HPDE6-E6E7 (cell line): ENCODE measurements at regions not wholly inside any gene's neighbourhood (a gene's known extent, or its start where the extent isn't known, plus 50 kb on each side); places are given as distances from the start of the nearest gene placed in this dataset.

Experiments used
- DNase-seq: peaks from one replicate; pipeline ENCODE4 v3.0.0; 2011; ENCODE audit warnings: missing footprints; ENCODE audit errors: extremely low spot score

DNA sequence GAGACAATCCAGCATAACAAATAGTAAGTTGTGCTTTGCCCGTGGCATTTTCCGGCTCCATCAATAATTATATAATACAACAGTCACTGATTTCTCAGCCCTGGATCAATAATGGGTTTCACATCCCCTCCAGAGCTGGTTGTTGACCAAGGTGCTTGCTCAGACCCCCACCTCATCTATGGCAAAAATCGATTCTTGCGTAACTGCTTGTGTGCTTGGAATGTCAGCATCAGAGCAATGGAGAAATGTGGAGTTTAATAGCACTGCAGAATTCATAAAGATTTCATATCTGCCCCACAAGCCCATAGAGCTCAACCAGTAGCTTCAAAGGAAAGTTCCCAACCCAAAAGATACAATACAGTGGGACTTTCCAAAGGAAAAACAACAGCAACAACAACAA, 1098.5 kb downstream of the IGSF11 start:
- DNase-seq, result no peak

DNA sequence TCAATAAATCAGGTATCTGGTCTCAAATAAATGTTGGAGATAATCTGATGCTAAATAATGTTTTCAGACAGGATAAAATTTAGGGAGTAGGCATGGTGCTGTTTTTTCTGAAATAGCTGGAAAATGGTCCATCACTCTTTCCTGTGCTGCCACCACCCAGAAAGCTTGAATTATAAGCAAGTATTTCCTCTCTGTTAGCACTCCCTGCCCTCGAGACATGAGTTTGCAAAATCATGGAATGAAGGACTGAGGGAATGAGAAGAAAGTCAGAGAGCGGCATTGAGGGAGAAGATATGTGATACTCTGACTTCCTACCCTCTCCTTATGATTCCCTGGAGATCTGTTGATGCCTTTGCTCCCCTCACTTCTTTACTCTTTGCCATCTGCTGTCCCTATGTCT, 1095.7 kb downstream of the IGSF11 start:
- no peak for DNase-seq

DNA sequence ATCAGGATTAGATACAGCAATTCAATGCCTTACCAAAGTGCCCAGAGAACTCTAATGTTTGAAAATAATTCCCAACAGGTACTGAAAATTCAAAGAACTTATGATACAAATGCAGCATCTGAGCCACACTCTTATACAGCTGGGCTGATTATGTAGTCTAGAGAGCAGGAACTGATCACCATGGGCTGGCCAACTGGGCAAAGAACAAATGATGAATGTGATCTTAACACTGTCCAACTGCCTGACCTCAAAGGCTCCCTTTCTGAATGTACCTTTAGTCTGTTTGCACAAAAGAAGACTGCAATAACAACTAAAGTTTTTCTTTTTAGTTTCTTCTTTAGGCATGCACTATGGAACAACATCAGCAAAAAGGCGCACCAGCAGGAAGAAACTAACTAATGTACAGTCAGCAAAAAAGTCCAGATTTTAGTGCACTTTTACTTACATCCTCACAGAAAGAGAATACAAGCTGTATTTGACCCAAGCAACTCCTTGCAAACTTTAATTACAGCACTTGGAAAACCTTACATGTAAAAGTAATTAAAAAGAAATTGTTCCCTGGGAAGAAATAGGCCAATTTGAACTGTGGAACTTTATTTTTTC, 1095.1 kb downstream of the IGSF11 start:
- DNase-seq, result no peak

DNA sequence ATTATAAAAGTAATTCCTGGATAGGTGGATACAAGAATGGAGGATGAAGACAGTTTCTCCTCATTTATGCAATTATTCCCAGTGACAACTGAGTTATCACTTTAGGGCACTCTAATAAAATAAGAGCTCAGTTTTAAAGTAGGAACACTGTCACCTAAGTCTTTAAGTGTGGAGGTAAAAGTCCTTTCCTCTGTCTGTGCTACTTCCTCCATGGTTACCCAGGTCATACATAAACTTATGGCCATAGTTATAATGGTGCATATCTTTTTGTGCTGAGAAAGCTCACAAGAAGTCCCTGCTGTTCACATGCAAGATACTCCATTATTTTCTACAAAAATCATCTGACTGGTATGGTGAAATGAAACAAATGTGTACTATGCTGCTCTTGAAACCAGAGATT, 1093.6 kb downstream of the IGSF11 start:
- no peak for DNase-seq

DNA sequence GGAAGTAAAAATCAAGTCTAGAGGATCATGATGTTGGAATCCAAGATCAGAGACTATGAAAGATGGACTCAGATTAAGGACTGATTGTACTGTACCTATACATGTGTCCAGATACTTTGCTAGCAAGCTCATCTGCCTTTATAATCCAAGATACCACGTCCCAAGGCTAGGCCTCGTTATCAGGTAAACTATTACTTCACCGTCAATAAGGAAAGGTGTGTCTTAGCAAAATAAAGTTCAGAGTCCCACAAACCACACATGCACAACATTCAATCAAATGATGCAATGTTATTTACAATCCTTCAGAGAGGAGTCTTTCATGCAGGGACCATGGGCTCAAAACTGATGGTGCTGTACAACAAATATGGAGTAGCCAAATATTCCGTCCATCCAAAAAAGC, 1092.9 kb downstream of the IGSF11 start:
- DNase-seq, result no peak

DNA sequence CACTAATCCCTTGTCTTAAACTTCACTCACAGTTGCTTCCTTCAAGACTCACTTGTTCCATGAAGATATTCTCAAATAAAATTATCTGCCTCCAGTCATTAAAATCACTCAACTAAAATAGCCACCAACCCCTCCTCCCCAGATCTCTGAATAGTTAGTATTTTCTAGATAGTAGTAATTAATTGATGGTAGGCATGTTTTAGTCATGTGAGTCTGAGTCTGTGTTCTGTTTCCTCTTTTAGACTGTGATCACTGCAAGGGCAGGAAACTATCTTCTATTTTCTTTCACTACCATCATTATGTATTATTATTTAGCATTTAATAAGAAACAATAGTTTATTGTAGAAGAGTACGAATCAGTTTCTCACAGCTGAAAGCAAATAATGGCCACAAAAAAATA, 1080.5 kb downstream of the IGSF11 start:
- no peak for DNase-seq

DNA sequence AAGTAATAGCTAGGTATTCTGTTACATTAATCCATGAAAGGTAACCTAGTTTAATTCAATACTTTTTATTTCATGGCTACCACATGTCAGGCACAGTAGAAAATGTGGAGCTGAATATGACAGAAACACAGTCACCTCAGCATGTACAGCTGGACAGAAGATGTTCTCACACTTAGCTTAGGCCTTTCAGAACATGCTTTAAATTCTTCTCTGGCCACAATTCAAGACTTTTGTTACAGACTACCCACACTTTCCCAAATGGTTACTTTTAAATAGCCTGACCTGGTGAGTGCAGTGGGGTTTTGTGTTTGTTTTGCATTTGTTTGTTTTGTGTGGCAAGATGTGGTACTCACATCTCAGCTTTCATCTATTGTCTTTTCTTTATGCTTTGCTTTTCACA, 1079.5 kb downstream of the IGSF11 start:
- no peak for DNase-seq

DNA sequence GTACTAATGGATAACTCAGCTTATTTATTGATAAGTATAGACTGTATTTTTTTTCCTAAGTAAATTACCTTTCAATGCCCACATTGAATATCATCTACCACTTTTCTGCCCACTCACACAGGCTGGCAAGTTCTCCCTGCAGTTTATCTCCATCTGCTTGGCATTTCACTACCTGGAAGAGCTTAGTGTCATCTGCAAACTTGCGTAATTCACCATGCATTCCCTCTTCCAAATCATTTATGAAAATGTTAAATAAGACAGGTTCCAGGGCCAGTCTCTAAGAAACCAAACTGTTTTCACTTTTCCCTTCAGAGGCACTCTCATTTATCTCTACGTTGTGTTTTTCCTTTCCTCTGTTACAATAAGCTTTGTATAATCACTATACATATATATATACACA, 1076.6 kb downstream of the IGSF11 start:
- no peak for DNase-seq

DNA sequence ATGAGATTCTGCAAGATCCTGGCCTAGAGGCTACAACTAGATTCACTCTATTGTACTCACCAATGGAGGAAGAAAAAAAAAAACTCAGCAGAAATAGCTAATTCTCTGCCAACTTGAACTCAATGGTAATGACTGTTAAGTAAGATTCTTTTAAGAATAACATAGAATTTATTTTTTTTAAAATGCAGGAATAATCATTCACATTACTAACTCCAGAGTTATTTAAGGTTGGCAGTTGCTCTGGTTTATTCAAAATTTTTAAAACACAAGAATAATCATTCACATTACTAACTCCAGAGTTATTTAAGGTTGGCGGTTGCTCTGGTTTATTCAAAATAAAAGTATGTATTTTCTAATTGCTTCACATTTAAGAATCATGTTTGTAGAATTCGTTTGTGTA, 1071.9 kb downstream of the IGSF11 start:
- DNase-seq, result no peak

DNA sequence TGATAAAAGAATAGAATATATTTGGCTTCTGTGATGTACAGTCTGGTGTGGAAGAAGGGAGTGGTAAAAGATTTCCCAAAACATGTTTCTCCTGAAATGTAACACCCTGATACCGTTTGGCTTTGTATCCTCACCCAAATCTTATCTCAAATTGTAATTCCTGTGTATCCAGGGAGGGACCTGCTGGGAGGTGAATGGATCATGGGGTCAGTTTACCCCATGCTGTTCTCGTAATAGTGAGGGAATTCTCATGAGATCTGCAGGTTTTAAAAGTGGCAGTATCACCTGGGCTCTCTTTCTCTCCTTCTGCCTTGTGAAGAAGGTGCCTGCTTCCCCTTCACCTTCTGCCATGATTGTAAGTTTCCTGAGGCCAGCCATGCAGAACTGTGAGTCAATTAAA, 1070.8 kb downstream of the IGSF11 start:
- no peak for DNase-seq

DNA sequence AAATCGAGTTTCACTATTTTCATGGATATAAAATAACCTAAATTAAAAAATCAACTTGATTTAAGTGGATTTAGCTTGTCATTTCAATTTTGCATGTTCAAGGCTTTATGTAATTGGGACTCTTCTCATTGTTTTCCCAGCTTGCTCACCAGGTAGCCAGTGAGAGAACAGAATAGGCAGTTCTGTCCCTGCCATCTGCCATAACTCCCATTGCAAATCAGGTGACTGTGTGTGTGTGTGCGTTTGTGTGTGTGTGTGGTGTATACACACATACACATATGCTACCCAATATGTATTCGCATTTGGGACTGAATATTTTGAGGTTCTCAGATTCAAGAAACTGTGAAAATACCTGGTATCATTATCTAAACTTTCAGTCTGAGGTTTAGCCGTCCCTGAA, 1069.8 kb downstream of the IGSF11 start:
- no peak for DNase-seq

DNA sequence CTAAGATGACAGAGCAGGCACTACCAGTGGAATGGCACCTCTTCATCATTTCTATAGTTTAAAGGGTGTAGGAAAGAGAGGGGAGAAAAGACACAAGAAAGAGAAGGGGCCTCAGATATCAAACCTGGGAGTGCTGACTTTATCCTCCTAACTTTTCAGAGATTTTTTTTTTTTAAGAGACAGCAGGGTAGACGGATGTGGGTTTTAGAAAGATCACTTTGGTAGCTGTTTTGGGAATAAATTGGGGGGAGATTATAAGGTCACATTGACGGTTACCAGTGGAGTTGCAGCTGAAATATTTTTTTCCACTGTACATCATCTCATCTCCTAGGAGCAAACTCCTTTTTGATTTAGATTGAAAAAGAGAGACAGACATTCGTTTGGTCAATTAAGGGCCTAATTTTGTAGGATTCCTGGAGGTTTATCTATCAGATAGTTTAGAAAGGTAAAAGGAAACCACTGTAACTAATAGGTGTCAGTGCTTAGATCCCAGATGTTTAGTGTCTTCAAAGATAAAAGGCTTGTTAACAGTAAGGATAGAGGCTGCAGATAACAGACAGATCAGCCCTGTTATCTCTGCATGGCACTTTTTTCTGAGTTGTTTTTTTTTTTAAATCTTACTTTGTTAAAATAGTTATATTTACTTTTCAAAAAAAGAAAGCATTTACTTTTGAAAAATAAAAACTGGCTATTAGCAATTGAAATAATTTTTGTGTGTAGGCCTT, 1057.0 kb downstream of the IGSF11 start:
- no peak for DNase-seq

DNA sequence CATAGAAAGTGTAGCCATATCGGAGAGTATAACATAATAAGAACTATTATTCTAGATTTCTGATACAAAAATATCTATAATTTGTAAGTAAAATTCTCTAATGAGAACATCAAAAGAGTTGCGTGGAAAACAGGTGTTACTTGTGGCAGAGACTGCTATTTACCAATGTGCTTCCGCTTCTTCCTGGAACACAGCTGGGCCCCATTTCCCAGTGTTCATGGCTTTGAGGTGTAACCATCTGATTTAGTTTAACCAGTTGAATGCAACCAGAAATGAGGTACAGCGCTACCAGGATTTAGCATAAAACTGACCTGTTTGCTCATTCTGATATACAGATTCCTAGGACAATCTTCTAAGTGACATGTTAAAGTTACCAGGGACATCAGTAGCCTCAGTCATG, 1055.2 kb downstream of the IGSF11 start:
- no peak for DNase-seq

DNA sequence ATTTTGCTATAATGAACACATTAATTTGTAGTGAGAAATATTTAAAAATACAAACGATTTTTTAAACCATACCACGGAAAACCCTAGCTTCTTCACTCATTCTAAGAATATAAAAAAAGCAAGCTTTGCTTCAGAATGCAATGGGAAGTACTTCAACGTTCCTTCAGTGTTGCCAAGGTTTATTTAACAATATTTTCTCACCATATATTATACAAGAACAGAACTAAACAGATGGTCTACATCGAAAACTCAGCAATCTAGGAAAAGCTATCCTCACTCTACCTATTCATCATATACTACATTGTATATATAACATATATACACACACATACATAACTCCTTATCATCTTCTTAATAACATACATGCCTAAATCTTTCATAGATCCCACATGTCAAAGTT, 1047.4 kb downstream of the IGSF11 start:
- no peak for DNase-seq

DNA sequence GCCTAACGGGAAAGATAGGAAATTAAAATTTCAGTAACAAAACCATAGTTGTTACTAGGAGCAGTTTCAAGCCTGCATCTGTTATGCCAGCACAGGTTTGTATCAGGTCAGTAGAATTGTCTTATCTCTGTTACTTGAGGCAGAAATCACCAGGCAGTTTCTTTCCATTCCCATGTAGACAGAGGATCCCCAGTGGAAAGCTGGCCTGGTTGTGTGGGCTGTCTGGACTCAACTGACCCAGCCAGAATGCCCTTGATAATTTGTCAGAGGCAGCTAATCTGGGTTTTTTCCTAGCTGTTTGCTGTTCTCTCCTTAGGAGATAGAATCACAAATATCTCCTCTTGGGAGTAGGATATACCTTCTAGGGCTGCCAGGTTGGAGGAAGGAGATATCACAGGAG, 1044.7 kb downstream of the IGSF11 start:
- DNase-seq, result no peak

DNA sequence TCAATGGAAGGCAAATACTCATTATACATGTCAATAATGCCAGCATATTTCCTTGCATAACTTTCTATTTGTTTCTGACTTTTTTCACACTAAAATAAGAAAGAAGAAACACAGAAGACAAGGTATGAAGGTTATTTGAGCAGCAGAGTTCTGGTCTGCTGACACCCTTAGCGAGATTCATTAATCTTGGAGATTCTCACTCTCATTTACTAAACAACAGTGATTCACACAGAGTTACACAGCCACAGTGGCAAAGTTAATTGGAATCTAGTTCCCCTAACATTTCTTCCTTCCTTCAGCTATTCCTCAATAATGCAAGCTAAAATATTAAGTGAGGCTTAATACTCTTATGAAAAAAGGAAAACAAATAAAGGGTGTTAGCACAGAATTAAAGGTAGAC, 1044.0 kb downstream of the IGSF11 start:
- DNase-seq, result no peak

DNA sequence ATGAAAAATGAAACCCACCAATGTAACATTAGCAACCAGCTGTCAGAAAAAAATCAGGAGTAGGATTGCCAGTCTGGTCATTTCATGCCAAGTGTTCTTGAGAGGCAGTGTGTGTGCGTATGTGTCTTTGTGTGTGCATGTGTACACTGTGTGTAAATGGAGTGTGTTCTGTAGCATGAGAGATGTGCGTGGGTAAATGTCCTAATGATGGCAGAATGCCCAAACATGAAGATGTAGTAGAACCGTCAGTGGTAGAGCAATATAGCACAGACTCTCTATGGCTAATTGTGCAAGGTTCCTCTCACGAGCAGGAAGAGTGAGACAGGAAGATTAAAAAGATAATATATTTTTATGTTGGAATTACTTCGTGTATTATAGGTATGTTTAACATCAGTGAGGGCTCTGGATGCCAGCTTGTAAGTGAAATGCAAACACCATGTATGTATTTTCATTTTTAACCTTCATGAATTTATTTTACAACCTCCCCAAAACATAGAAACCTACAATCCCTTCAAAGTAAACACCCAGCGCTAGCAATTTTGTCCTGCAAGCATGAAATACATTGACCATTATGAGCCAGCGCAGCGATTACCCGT, 1038.7 kb downstream of the IGSF11 start:
- no peak for DNase-seq

DNA sequence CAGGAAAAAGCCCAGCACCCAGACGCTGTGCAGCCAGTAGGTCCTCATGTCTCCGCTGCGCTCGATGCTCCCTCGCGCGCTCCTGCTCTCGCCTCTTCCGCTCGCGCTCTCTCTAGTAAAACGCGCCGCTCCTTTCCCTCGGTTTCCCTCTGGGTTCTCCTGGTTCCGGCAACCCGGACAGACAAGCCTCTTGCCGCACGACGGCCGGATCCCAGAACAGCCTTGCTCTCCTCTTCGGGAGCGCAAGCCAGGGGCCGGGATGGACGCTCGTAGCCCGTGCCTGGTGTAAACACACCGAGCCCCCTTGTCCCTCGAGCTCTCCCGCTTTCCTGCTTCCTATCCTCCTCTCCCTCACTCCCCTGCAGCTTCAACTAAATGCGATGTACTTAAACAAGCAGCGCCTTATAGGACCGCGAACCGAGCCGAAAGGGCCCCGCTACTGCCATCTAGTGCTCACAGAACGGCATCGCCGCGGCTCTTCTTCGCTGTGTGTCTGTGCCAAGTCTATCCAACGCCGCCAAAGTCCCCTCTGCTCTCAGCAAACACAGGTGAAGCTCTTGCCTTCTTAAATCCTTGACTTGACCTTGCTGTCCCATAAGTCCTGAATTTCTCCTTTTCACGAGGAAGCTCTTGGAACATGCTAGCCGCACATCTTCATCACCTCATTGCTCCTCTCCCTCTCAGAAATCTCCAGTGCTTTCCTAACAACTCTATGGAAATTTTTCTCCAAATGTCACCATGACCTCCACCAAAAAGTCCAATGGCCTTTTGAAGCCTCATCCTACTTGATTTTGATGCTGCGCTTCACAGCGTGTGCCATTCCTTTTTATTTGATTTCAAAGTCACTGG, 1037.2 kb downstream of the IGSF11 start:
- DNase-seq, result peak; percentile 49

DNA sequence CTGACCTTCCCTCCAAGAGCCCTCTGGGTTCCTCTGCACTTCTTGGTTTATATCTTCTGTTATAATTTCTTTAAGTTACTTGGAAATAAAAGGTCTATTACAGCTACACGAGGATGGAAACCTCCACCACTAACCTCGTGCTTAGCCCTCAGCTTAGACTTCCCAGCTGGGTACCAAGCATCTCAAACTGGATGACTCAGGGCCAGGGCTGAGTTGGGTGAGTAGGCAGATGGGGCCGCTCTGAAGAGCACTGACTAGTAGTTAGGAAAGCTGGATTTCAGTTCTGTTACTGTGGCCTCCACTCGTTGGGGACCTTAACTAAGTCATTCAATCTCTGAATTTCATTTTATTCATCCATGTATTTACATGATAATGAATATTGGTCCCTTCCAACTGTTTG, 1036.6 kb downstream of the IGSF11 start:
- DNase-seq, result peak; percentile 1

DNA sequence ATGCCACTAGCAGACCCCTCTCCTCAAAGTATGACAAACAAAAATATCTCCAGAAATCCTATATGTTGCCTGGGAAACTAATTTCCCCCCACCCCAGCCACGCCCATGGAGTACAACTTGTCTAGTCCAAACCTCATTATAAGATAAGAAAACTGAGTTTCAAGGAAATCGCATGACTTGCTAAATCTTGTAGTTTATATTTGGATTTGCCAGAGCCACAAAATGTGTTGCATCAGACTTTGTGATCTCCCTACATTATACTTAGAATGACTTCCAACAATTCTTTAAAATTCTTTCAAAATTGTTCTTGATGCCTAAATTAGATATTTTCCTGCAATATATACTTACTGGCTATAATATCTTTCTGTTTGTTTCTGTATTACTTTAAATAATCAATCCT, 1034.4 kb downstream of the IGSF11 start:
- DNase-seq, result no peak

DNA sequence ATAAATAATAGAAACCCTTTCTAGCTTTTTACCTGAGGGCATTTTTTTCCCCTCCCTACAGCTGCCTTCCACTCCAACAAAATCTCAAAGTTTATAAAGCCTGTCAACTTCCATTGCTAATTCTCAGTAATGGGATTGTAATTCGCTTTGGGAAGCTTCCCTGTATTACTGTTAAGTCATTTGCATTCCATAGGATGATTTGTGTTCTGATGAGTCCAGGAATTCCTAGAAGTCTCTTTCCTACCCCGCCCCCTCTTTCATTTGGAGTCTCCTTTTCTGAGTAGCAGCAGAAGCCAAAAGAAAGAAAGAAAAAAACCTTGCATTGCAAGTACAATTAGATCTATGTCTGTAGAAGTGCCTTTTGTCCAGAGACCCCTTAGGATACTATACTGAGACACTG, 1033.3 kb downstream of the IGSF11 start:
- DNase-seq, result no peak

DNA sequence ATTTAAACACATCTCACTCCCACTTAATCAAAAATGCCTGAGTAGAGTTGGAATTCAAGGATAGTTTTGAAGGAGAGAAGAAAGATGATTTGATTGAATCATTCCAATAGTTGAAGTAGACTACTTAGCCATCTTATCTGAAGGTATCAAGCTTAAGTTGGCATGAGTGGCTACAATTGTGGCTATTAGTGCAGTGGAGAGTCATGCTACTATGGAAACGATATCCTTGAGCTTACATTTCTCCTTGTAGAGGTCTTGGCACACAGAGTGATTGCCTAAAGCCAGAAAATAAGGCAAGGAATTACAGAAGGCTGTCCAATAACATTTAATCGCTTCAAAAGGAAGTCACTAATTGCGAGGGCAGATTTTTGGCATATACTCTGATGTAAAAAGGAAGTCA, 1022.7 kb downstream of the IGSF11 start:
- DNase-seq, result no peak

DNA sequence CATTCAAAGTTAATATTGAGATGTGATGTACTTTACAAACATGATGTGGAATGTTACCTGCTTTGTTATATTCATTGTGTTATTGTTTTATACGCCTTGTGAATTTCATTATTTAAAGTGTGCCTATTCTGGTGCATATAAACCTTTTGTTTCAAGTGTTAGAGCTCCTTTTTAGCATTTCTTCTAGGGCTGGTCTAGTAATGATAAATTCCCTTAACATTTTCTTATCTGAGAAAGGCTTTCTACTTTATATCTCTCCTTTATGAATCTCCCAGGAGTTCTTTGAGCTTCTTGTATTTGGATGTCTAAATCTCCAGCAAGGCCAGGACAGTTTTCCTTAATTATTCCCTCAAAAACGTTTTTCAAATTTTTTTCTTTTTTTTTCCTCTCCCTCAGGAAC, 1005.6 kb downstream of the IGSF11 start:
- DNase-seq, result no peak
